HepG2 (cell line): ENCODE measurements at regions not wholly inside any gene's neighbourhood (a gene's known extent, or its start where the extent isn't known, plus 50 kb on each side); places are given as distances from the start of the nearest gene placed in this dataset.

Experiments used
- ATAC-seq: fragments of 200-7000 bp; cut with Tn5 transposase; 3 replicates; pipeline ENCODE4 v1.9.1; 2020; ENCODE audit warnings: mild to moderate bottlenecking, moderate library complexity
- BruUV-seq: library from RNA; stranded (reverse); fragments of 400-500 nt; replicated peaks from 2 replicates; lab custom pipeline; 2021; lab: Mats Ljungman, UMichigan
- CTCF ChIA-PET: fragments of 300-600 bp; formaldehyde crosslinking; extraction: SDS; loops from one replicate; lab custom pipeline; 2021; ENCODE audit warnings: low total read pairs, inconsistent platforms, low intra/inter-chr PET ratio; lab: Yijun Ruan, JAX
- POLR2A ChIA-PET: fragments of 350-600 bp; sonication (Branson Sonifier 250); formaldehyde crosslinking; loops from one replicate; lab custom pipeline; 2020; ENCODE audit warnings: antibody characterized with exemption, inconsistent platforms; lab: Yijun Ruan, JAX
- DNase-seq: peaks from one replicate; pipeline ENCODE4 v3.0.0-alpha.2; 2015; ENCODE audit warnings: low spot score
- FAIRE-seq: peaks from 3 replicates; lab custom pipeline; 2011; peaks lifted over from hg19 to GRCh38; lab: Jason Lieb, UNC
- H2AFZ ChIP-seq: one replicate; pipeline ENCODE4 v1.6.1; 2011; ENCODE audit warnings: low read length, inconsistent platforms
- H3K27ac ChIP-seq: fragments of 300-600 bp; 3 replicates; pipeline ENCODE4 v1.8.0; 2011; ENCODE audit warnings: mixed run types, mild to moderate bottlenecking, mixed read lengths, low read length, inconsistent platforms; ENCODE audit not compliant: insufficient read depth; ENCODE audit errors: extremely low read length
- H3K27me3 ChIP-seq, 2 experiments: fragments of 200-600 bp in 1 of 2; 2 replicates in 1 of 2; 3 replicates in 1 of 2; pipeline versions ENCODE4 v1.6.0 to v1.8.0; 2011; ENCODE audit warnings: low read length in 2 of 2, mild to moderate bottlenecking in 2 of 2, moderate library complexity in 2 of 2, inconsistent platforms in 1 of 2; ENCODE audit not compliant: insufficient read depth in 2 of 2, control insufficient read depth in 1 of 2
- H3K36me3 ChIP-seq, 2 experiments: fragments of 200-600 bp in 1 of 2; replicated peaks in 1 of 2; 2 replicates in 1 of 2; 3 replicates in 1 of 2; pipeline versions ENCODE4 v1.5.1 to v1.8.0; 2011; ENCODE audit warnings: low read length in 2 of 2, inconsistent platforms in 1 of 2; ENCODE audit not compliant: insufficient read depth in 2 of 2, control insufficient read depth in 1 of 2
- H3K4me1 ChIP-seq: 2 replicates; pipeline ENCODE4 v1.5.1; 2012; ENCODE audit warnings: low read length, inconsistent platforms; ENCODE audit not compliant: insufficient read depth
- H3K4me2 ChIP-seq: 2 replicates; pipeline ENCODE4 v1.6.0; 2011; ENCODE audit warnings: low read depth, low read length, inconsistent platforms
- H3K4me3 ChIP-seq, 3 experiments: fragments of 200-600 bp in 1 of 3; sonication (generic), shearing (Covaris generic) in 1 of 3; replicated peaks in 1 of 3; 2 replicates each; pipeline ENCODE4 v1.5.1; 2011 to 2016; ENCODE audit warnings: low read length in 3 of 3, inconsistent platforms in 2 of 3, low read depth in 2 of 3, mild to moderate bottlenecking in 2 of 3, control low read depth in 1 of 3, mixed read lengths in 1 of 3; ENCODE audit not compliant: insufficient read depth in 1 of 3
- H3K79me2 ChIP-seq: one replicate; pipeline ENCODE4 v1.6.1; 2011; ENCODE audit warnings: low read length, inconsistent platforms; ENCODE audit not compliant: insufficient read depth
- H3K9ac ChIP-seq: 2 replicates; pipeline ENCODE4 v1.6.0; 2011; ENCODE audit warnings: mild to moderate bottlenecking, low read depth, low read length, inconsistent platforms; ENCODE audit not compliant: insufficient read depth
- H3K9me3 ChIP-seq: 2 replicates; pipeline ENCODE4 v1.5.1; 2012; ENCODE audit warnings: mild to moderate bottlenecking, low read length
- H4K20me1 ChIP-seq: 2 replicates; pipeline ENCODE4 v1.6.0; 2011; ENCODE audit warnings: inconsistent platforms, mild to moderate bottlenecking, low read length, moderate library complexity; ENCODE audit not compliant: insufficient read depth
- ATF7-NPFF ChIP-seq: sonication (generic); formaldehyde crosslinking; IDR thresholded peaks from 2 replicates; pipeline ENCODE4 v1.8.1; 2023; ENCODE audit warnings: mild to moderate bottlenecking, low read depth, missing genetic modification reagents, moderate library complexity
- ELK4 ChIP-seq: sonication (generic); formaldehyde crosslinking; IDR thresholded peaks from 2 replicates; pipeline ENCODE4 v1.9.0; 2021; ENCODE audit warnings: missing genetic modification reagents, borderline replicate concordance
- HOXA7 ChIP-seq: sonication (generic); formaldehyde crosslinking; IDR thresholded peaks from 2 replicates; pipeline ENCODE4 v1.8.1; 2022; ENCODE audit warnings: mild to moderate bottlenecking, missing genetic modification reagents, moderate library complexity
- HOXD1 ChIP-seq: sonication (generic); formaldehyde crosslinking; IDR thresholded peaks from 2 replicates; pipeline ENCODE4 v1.5.0; 2020; ENCODE audit warnings: missing genetic modification reagents
- KDM3A ChIP-seq: IDR thresholded peaks from 2 replicates; pipeline ENCODE4 v1.6.1; 2018; ENCODE audit warnings: low read depth, missing compliant biosample characterization
- MTA1 ChIP-seq: sonication (generic); formaldehyde crosslinking; IDR thresholded peaks from 2 replicates; pipeline ENCODE4 v1.4.0; 2020; ENCODE audit warnings: missing genetic modification reagents, mild to moderate bottlenecking, borderline replicate concordance
- NCOA1 ChIP-seq: sonication (generic); formaldehyde crosslinking; IDR thresholded peaks from 2 replicates; pipeline ENCODE4 v1.9.0; 2021; ENCODE audit warnings: missing genetic modification reagents
- SRF ChIP-seq: IDR thresholded peaks from 2 replicates; pipeline ENCODE4 v1.6.1; 2011; ENCODE audit warnings: mild to moderate bottlenecking, low read depth, low read length, moderate library complexity
- TP53 ChIP-seq: sonication (generic); formaldehyde crosslinking; conservative IDR thresholded peaks from 2 replicates; pipeline ENCODE4 v1.4.0; 2020; ENCODE audit warnings: missing genetic modification reagents
- U2AF1 ChIP-seq: fragments of 200-400 bp; formaldehyde crosslinking; optimal IDR thresholded peaks from 2 replicates; pipeline ENCODE3; 2017; ENCODE audit warnings: mild to moderate bottlenecking, low read depth, low read length
- ZBTB42 ChIP-seq: sonication (generic); formaldehyde crosslinking; IDR thresholded peaks from 2 replicates; pipeline ENCODE4 v1.5.0; 2020; ENCODE audit warnings: mild to moderate bottlenecking, missing genetic modification reagents
- ZBTB7A ChIP-seq: sonication (generic); formaldehyde crosslinking; IDR thresholded peaks from 2 replicates; pipeline ENCODE4 v1.8.0; 2022; ENCODE audit warnings: mild to moderate bottlenecking, missing genetic modification reagents
- ZFP36L1 ChIP-seq: sonication (generic); formaldehyde crosslinking; IDR thresholded peaks from 2 replicates; pipeline ENCODE4 v1.8.0; 2022; ENCODE audit warnings: mild to moderate bottlenecking, missing genetic modification reagents, moderate library complexity
- ZMAT5 ChIP-seq: sonication (generic); formaldehyde crosslinking; IDR thresholded peaks from 2 replicates; pipeline ENCODE4 v1.5.0; 2020; ENCODE audit warnings: mild to moderate bottlenecking, low read depth, missing genetic modification reagents, borderline replicate concordance
- ZNF256 ChIP-seq: sonication (generic); formaldehyde crosslinking; conservative IDR thresholded peaks from 2 replicates; pipeline ENCODE4 v1.4.0; 2020; ENCODE audit warnings: missing genetic modification reagents
- ZNF33B ChIP-seq: sonication (generic); formaldehyde crosslinking; IDR thresholded peaks from 2 replicates; pipeline ENCODE4 v1.5.1; 2020; ENCODE audit warnings: mild to moderate bottlenecking, missing genetic modification reagents
- ZNF558 ChIP-seq: sonication (generic); formaldehyde crosslinking; IDR thresholded peaks from 2 replicates; pipeline ENCODE4 v1.9.0; 2022; ENCODE audit warnings: mild to moderate bottlenecking, missing genetic modification reagents, borderline replicate concordance
- ZNF740 ChIP-seq: sonication (generic); formaldehyde crosslinking; IDR thresholded peaks from 2 replicates; pipeline ENCODE4 v1.4.0; 2020; ENCODE audit warnings: missing genetic modification reagents
- WGBS: methylation state at CpG from one replicate; pipeline ENCODE4 v1.1.6; 2017; ENCODE audit warnings: low lambda C conversion rate; 5-methylcytosine and 5-hydroxymethylcytosine counted together
- in situ Hi-C: cut with HindIII; loops from 2 replicates; pipeline ENCODE4 v1.10.0; 2017; ENCODE audit warnings: low pct_unique_long_range_greater_than_20kb; ENCODE audit not compliant: extremely low pct_ligation_motif_present
- intact Hi-C: fragments of 100-400 bp; cut with micrococcal nuclease; formaldehyde crosslinking; loops from one replicate; pipeline ENCODE4 v1.10.0; 2022; ENCODE audit not compliant: unreplicated experiment

GRCh38 chr9:113786071-113786470, 90.0 kb upstream of the ZNF618 start:
- H3K27me3 ChIP-seq, result peaks cover 4 to 54% of the 10 kb centered on the region in 2 experiments; a peak in 4 of 5 replicates

More at GRCh38 chr9:113786071-113786470, 90.0 kb upstream of the ZNF618 start:
- no peak for TF ChIP-seq ELK4
- no peak for TF ChIP-seq ZBTB7A (CRISPR knock-in tag)
- no peak for TF ChIP-seq HOXD1 (CRISPR knock-in tag)
- no peak for TF ChIP-seq ZMAT5
- no peak for TF ChIP-seq ZBTB42 (CRISPR knock-in tag)
- TF ChIP-seq ZNF740 (CRISPR knock-in tag), result no peak
- no peak for TF ChIP-seq HOXA7
- TF ChIP-seq MTA1 (CRISPR knock-in tag), result no peak
- TF ChIP-seq ATF7-NPFF (CRISPR knock-in tag), result no peak
- TF ChIP-seq SRF, result no peak
- TF ChIP-seq NCOA1 (CRISPR knock-in tag), result no peak
- TF ChIP-seq ZFP36L1 (CRISPR knock-in tag), result no peak
- TF ChIP-seq ZNF558 (CRISPR knock-in tag), result no peak
- TF ChIP-seq ZNF256 (CRISPR knock-in tag), result no peak
- TF ChIP-seq ZNF33B (CRISPR knock-in tag), result no peak
- no peak for TF ChIP-seq TP53
- TF ChIP-seq KDM3A (CRISPR knock-in tag), result no peak
- no peak for TF ChIP-seq U2AF1
- ChIA-PET POLR2A (no interaction called here), CTCF (no interaction called here)
- DNase-seq (no peak), ATAC-seq (no peak), FAIRE-seq (no peak)
- Histone ChIP-seq H3K36me3 (no peaks in the 10 kb centered on the region), H2AFZ (no peak overlapping the region), H3K27ac (no peak overlapping the region), H3K4me1 (no peaks in the 10 kb centered on the region), H3K4me3 (no peak overlapping the region), H4K20me1 (no peaks in the 10 kb centered on the region), H3K4me2 (no peak overlapping the region), H3K79me2 (no peaks in the 10 kb centered on the region), H3K9me3 (no peaks in the 10 kb centered on the region), H3K9ac (no peak overlapping the region)
- no TSS peak for BruUV-seq
- in situ Hi-C loops (no loop called here), intact Hi-C loops (no loop called here)
- 8% methylated on average over 4 of the region's 4 CpGs for WGBS
